ENCODE measurements at regions not wholly inside any gene's neighbourhood (a gene's known extent, or its start where the extent isn't known, plus 50 kb on each side); places are given as distances from the start of the nearest gene placed in this dataset.

- BruUV-seq (replicated peaks): no TSS peak
- ATAC-seq (peak; percentile 80; the same call in 1 of the 2 replicates), DNase-seq (ENCODE audit: low read depth, low spot score) (peak; percentile 25)
- in situ Hi-C loops (cut with HindIII; ENCODE audit: low pct_unique_long_range_greater_than_20kb, low sequenced_read_pairs): no loop called here
- Histone ChIP-seq H3K4me1 (ENCODE audit: control insufficient read depth, insufficient read depth, low read length) (no peaks in the 10 kb centered on the region), H3K4me3 (ENCODE audit: low read depth in 2 of 2, low read length in 2 of 2) (no peak overlapping the region), H3K27ac (ENCODE audit: low read length) (no peak overlapping the region), H3K36me3 (ENCODE audit: control insufficient read depth, insufficient read depth, low read length) (no peaks in the 10 kb centered on the region), H3K27me3 (ENCODE audit: control insufficient read depth, insufficient read depth, low read length) (no peaks in the 10 kb centered on the region), H3K9me3 (ENCODE audit: control insufficient read depth, insufficient read depth, low read depth, low read length) (no peaks in the 10 kb centered on the region)
- ChIA-PET CTCF (interaction anchor here (0.6 kb wide), 1 partner anchor 518 kb away, joined by 3 read pairs; no protein-coding TSS in a partner anchor), POLR2A (no interaction called here)
- peak; percentile 73; the same call in 1 of the 2 replicates for TF ChIP-seq CTCF (IDR thresholded peaks at IDR 0.05)
- no peak for TF ChIP-seq POLR2AphosphoS5 (IDR thresholded peaks at IDR 0.05; ENCODE audit: low read depth, low read length)
- intact Hi-C loops (cut with micrococcal nuclease; ENCODE audit: unreplicated experiment): loop anchor here (10.0 kb wide), 1 partner anchor 1347 kb away; no protein-coding TSS in a partner anchor
These were observed 2193.4 kb upstream of the RAG2 start for GRCh38 chr11:38791346-38791961.

DNA sequence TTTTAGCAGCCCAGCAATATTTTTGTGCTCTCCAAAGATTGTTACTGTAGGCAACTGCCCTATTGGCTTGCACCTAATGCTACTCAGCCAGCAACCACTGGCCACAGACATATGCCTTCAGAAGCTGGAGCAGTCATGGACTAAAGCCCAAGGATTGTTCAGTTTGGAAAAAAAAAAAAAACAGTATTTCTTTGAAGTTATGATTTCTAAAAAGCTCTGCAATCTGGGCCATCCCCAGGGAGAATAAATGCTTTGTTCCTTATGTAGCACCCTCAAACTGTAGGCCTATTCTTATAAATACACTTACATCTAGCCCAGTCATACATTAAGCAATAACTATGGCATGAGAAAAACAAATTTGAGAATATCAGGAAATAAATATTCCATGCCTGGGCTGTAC lies 2190.5 kb upstream of the RAG2 start:
- Histone ChIP-seq H3K4me1 (ENCODE audit: control insufficient read depth, insufficient read depth, low read length) (no peaks in the 10 kb centered on the region), H3K36me3 (ENCODE audit: control insufficient read depth, insufficient read depth, low read length) (no peaks in the 10 kb centered on the region), H3K9me3 (ENCODE audit: control insufficient read depth, insufficient read depth, low read depth, low read length) (no peaks in the 10 kb centered on the region), H3K27me3 (ENCODE audit: control insufficient read depth, insufficient read depth, low read length) (no peaks in the 10 kb centered on the region), H3K27ac (ENCODE audit: low read length) (no peak overlapping the region), H3K4me3 (ENCODE audit: low read depth in 2 of 2, low read length in 2 of 2) (no peak overlapping the region)
- TF ChIP-seq CTCF (IDR thresholded peaks at IDR 0.05) (no peak), TCF7L2 (IDR thresholded peaks at IDR 0.05; ENCODE audit: low read depth, low read length) (no peak), REST (IDR thresholded peaks at IDR 0.05; ENCODE audit: insufficient read depth in 1 of 2, low read depth in 2 of 2, low read length in 1 of 2) (no peak), POLR2AphosphoS5 (IDR thresholded peaks at IDR 0.05; ENCODE audit: low read depth, low read length) (no peak), SIN3A (IDR thresholded peaks at IDR 0.05; ENCODE audit: borderline replicate concordance, insufficient read depth, low read depth, low read length) (no peak)
- intact Hi-C loops (cut with micrococcal nuclease; ENCODE audit: unreplicated experiment): no loop called here
- CTCF ChIA-PET: interaction anchor here (0.6 kb wide), 1 partner anchor 9 kb away, joined by 6 read pairs; no protein-coding TSS in a partner anchor
- ATAC-seq (no peak), DNase-seq (ENCODE audit: low read depth, low spot score) (no peak)
- in situ Hi-C loops (cut with HindIII; ENCODE audit: low pct_unique_long_range_greater_than_20kb, low sequenced_read_pairs): no loop called here
- no TSS peak for BruUV-seq (replicated peaks)
- POLR2A ChIA-PET: no interaction called here

All from Panc1 (cell line).